KOPT-K1 (cell line): ENCODE measurements at regions not wholly inside any gene's neighbourhood (a gene's known extent, or its start where the extent isn't known, plus 50 kb on each side); places are given as distances from the start of the nearest gene placed in this dataset.

Experiments
- H3K27ac ChIP-seq: fragments of 200-600 bp; sonication (generic); 2 replicates; pipeline ENCODE4 v1.5.1; 2016; ENCODE audit warnings: antibody characterized with exemption, mild to moderate bottlenecking, low read depth, low read length; ENCODE audit not compliant: poor library complexity, severe bottlenecking
- H3K36me3 ChIP-seq: fragments of 200-600 bp; sonication (generic); 2 replicates; pipeline ENCODE4 v1.5.1; 2017; ENCODE audit warnings: antibody characterized with exemption, mild to moderate bottlenecking, low read length, moderate library complexity; ENCODE audit not compliant: insufficient read depth
- H3K9me3 ChIP-seq: fragments of 200-600 bp; sonication (generic); 2 replicates; pipeline ENCODE4 v1.5.1; 2017; ENCODE audit warnings: antibody characterized with exemption, low read length, mild to moderate bottlenecking; ENCODE audit not compliant: insufficient read depth, poor library complexity, severe bottlenecking

- H3K27ac ChIP-seq = no peak overlapping the region
- H3K9me3 ChIP-seq = no peaks in the 10 kb centered on the region
- no peaks in the 10 kb centered on the region for H3K36me3 ChIP-seq
Measured at GRCh38 chr1:208497866-208498541, 253.8 kb upstream of the PLXNA2 start.

- no peak overlapping the region for H3K27ac ChIP-seq
- no peaks in the 10 kb centered on the region for H3K36me3 ChIP-seq
- H3K9me3 ChIP-seq = no peaks in the 10 kb centered on the region
Measured at GRCh38 chr1:208499026-208499425, 254.8 kb upstream of the PLXNA2 start.

- no peak overlapping the region for H3K27ac ChIP-seq
- no peaks in the 10 kb centered on the region for H3K9me3 ChIP-seq
- H3K36me3 ChIP-seq = no peaks in the 10 kb centered on the region
Measured at GRCh38 chr1:208499601-208500000, 255.4 kb upstream of the PLXNA2 start.

- H3K36me3 ChIP-seq = no peaks in the 10 kb centered on the region
- H3K9me3 ChIP-seq = no peaks in the 10 kb centered on the region
- no peak overlapping the region for H3K27ac ChIP-seq
Measured at GRCh38 chr1:208500375-208500774, 256.2 kb upstream of the PLXNA2 start.

- Histone ChIP-seq H3K27ac (no peak overlapping the region), H3K36me3 (no peaks in the 10 kb centered on the region), H3K9me3 (no peaks in the 10 kb centered on the region)
Measured at GRCh38 chr1:208501542-208501941, 257.4 kb upstream of the PLXNA2 start.

GRCh38 chr1:208503787-208504186, 259.6 kb upstream of the PLXNA2 start:
- H3K27ac ChIP-seq = no peak overlapping the region
- no peaks in the 10 kb centered on the region for H3K36me3 ChIP-seq
- no peaks in the 10 kb centered on the region for H3K9me3 ChIP-seq

- Histone ChIP-seq H3K9me3 (no peaks in the 10 kb centered on the region), H3K27ac (no peak overlapping the region), H3K36me3 (no peaks in the 10 kb centered on the region)
Measured at GRCh38 chr1:208506812-208507211, 262.6 kb upstream of the PLXNA2 start.

GRCh38 chr1:208509072-208509471, 264.9 kb upstream of the PLXNA2 start:
- H3K27ac ChIP-seq = no peak overlapping the region
- H3K36me3 ChIP-seq = no peaks in the 10 kb centered on the region

GRCh38 chr1:208510192-208510952, 266.2 kb upstream of the PLXNA2 start:
- Histone ChIP-seq H3K36me3 (no peaks in the 10 kb centered on the region), H3K27ac (no peak overlapping the region), H3K9me3 (no peaks in the 10 kb centered on the region)

More at GRCh38 chr1:208509072-208509471, 264.9 kb upstream of the PLXNA2 start:
- H3K9me3 ChIP-seq = no peaks in the 10 kb centered on the region

GRCh38 chr1:208511242-208511860, 267.2 kb upstream of the PLXNA2 start:
- Histone ChIP-seq H3K9me3 (no peaks in the 10 kb centered on the region), H3K27ac (no peak overlapping the region), H3K36me3 (no peaks in the 10 kb centered on the region)

GRCh38 chr1:208513799-208514198, 269.6 kb upstream of the PLXNA2 start:
- Histone ChIP-seq H3K9me3 (no peaks in the 10 kb centered on the region), H3K36me3 (no peaks in the 10 kb centered on the region), H3K27ac (no peak overlapping the region)

GRCh38 chr1:208515129-208515528, 270.9 kb upstream of the PLXNA2 start:
- Histone ChIP-seq H3K36me3 (no peaks in the 10 kb centered on the region), H3K9me3 (no peaks in the 10 kb centered on the region), H3K27ac (no peak overlapping the region)

GRCh38 chr1:208516780-208517179, 272.6 kb upstream of the PLXNA2 start:
- Histone ChIP-seq H3K9me3 (no peaks in the 10 kb centered on the region), H3K27ac (no peak overlapping the region), H3K36me3 (no peaks in the 10 kb centered on the region)

GRCh38 chr1:208520438-208521099, 276.4 kb upstream of the PLXNA2 start:
- Histone ChIP-seq H3K27ac (no peak overlapping the region), H3K36me3 (no peaks in the 10 kb centered on the region), H3K9me3 (no peaks in the 10 kb centered on the region)

GRCh38 chr1:208521534-208521933, 277.4 kb upstream of the PLXNA2 start:
- H3K27ac ChIP-seq = no peak overlapping the region

More at GRCh38 chr1:208521534-208521933, 277.4 kb upstream of the PLXNA2 start:
- H3K9me3 ChIP-seq = no peaks in the 10 kb centered on the region
- H3K36me3 ChIP-seq = no peaks in the 10 kb centered on the region
